ENCODE measurements at regions not wholly inside any gene's neighbourhood (a gene's known extent, or its start where the extent isn't known, plus 50 kb on each side); places are given as distances from the start of the nearest gene placed in this dataset.

GRCh38 chr3:104788807-104789206 is 577.9 kb upstream of the ALCAM start:
- H3F3A ChIP-seq (ENCODE audit: insufficient read depth, low read length, poor library complexity, severe bottlenecking) = no peaks in the 10 kb centered on the region
- H3K27me3 ChIP-seq (ENCODE audit: insufficient read depth, low read depth, low read length) = no peaks in the 10 kb centered on the region
- no peaks in the 10 kb centered on the region for H3K36me3 ChIP-seq (ENCODE audit: insufficient read depth, low read length)
- H3K79me2 ChIP-seq (replicated peaks; ENCODE audit: insufficient read depth, low read length) = no peaks in the 10 kb centered on the region
- no peak overlapping the region for H2AFZ ChIP-seq (ENCODE audit: low read depth, low read length)
- H4K20me1 ChIP-seq (ENCODE audit: insufficient read depth) = no peaks in the 10 kb centered on the region
- no peak overlapping the region for H3K9ac ChIP-seq (ENCODE audit: low read length)
- no peak overlapping the region for H3K4me3 ChIP-seq (ENCODE audit: low read length)
- no peak overlapping the region for H3K27ac ChIP-seq (ENCODE audit: low read length)
- H3K9me3 ChIP-seq (ENCODE audit: low read length) = no peaks in the 10 kb centered on the region
- H3K9me2 ChIP-seq (ENCODE audit: insufficient read depth, low read length) = no peaks in the 10 kb centered on the region
- TF ChIP-seq SMC3 (conservative IDR thresholded peaks at IDR 0.05; ENCODE audit: poor library complexity) = no peak
- no peak for TF ChIP-seq REST (IDR thresholded peaks at IDR 0.05; ENCODE audit: borderline replicate concordance)
- no peak overlapping the region for H3K4me2 ChIP-seq (ENCODE audit: low read length)

- H3K27me3 ChIP-seq (ENCODE audit: insufficient read depth, low read depth, low read length) = no peaks in the 10 kb centered on the region
- H3K9ac ChIP-seq (ENCODE audit: low read length) = no peak overlapping the region
- H3F3A ChIP-seq (ENCODE audit: insufficient read depth, low read length, poor library complexity, severe bottlenecking) = no peaks in the 10 kb centered on the region
- H3K27ac ChIP-seq (ENCODE audit: low read length) = no peak overlapping the region
- no peaks in the 10 kb centered on the region for H3K79me2 ChIP-seq (replicated peaks; ENCODE audit: insufficient read depth, low read length)
- TF ChIP-seq TAF1 (IDR thresholded peaks at IDR 0.05; ENCODE audit: low read depth) (no peak), CTCF (IDR thresholded peaks at IDR 0.05; ENCODE audit: poor library complexity, severe bottlenecking) (no peak), EZH2 (IDR thresholded peaks at IDR 0.05; ENCODE audit: borderline replicate concordance, insufficient read depth, low read length, poor library complexity, severe bottlenecking) (no peak), POLR2AphosphoS5 (IDR thresholded peaks at IDR 0.05) (no peak)
- no peaks in the 10 kb centered on the region for H3K36me3 ChIP-seq (ENCODE audit: insufficient read depth, low read length)
- H4K20me1 ChIP-seq (ENCODE audit: insufficient read depth) = no peaks in the 10 kb centered on the region
- no peak overlapping the region for H2AFZ ChIP-seq (ENCODE audit: low read depth, low read length)
- H3K9me3 ChIP-seq (ENCODE audit: low read length) = no peaks in the 10 kb centered on the region
- H3K9me2 ChIP-seq (ENCODE audit: insufficient read depth, low read length) = no peaks in the 10 kb centered on the region
- H3K4me2 ChIP-seq (ENCODE audit: low read length) = no peak overlapping the region
- H3K4me3 ChIP-seq (ENCODE audit: low read length) = no peak overlapping the region
Measured at GRCh38 chr3:104791331-104791730, 575.4 kb upstream of the ALCAM start.

GRCh38 chr3:104796556-104796955 is 570.2 kb upstream of the ALCAM start:
- TF ChIP-seq REST (IDR thresholded peaks at IDR 0.05; ENCODE audit: borderline replicate concordance) = no peak

More at GRCh38 chr3:104796556-104796955, 570.2 kb upstream of the ALCAM start:
- H3K9ac ChIP-seq (ENCODE audit: low read length) = no peak overlapping the region
- no peak overlapping the region for H3K4me2 ChIP-seq (ENCODE audit: low read length)
- H2AFZ ChIP-seq (ENCODE audit: low read depth, low read length) = no peak overlapping the region
- H3K27me3 ChIP-seq (ENCODE audit: insufficient read depth, low read depth, low read length) = no peaks in the 10 kb centered on the region
- H3K79me2 ChIP-seq (replicated peaks; ENCODE audit: insufficient read depth, low read length) = no peaks in the 10 kb centered on the region
- H3F3A ChIP-seq (ENCODE audit: insufficient read depth, low read length, poor library complexity, severe bottlenecking) = peaks cover 2% of the 10 kb centered on the region
- no peak overlapping the region for H3K27ac ChIP-seq (ENCODE audit: low read length)
- H3K9me3 ChIP-seq (ENCODE audit: low read length) = no peaks in the 10 kb centered on the region
- H3K4me3 ChIP-seq (ENCODE audit: low read length) = no peak overlapping the region
- H3K36me3 ChIP-seq (ENCODE audit: insufficient read depth, low read length) = no peaks in the 10 kb centered on the region
- H4K20me1 ChIP-seq (ENCODE audit: insufficient read depth) = no peaks in the 10 kb centered on the region
- H3K9me2 ChIP-seq (ENCODE audit: insufficient read depth, low read length) = no peaks in the 10 kb centered on the region
